DOHH2 (cell line): ENCODE measurements at regions not wholly inside any gene's neighbourhood (a gene's known extent, or its start where the extent isn't known, plus 50 kb on each side); places are given as distances from the start of the nearest gene placed in this dataset.
"Not testable (repeated sequence)": the region's sequence is repeated elsewhere in the genome, so short reads cannot be mapped to it uniquely, and the experiment has no call there.

Experiments used
- H3F3A ChIP-seq: fragments of 200-600 bp; sonication (generic), shearing (Covaris generic); 2 replicates; pipeline ENCODE4 v1.6.0; 2016; ENCODE audit warnings: antibody characterized with exemption, mild to moderate bottlenecking; ENCODE audit not compliant: control insufficient read depth, insufficient read depth
- H3K27ac ChIP-seq: fragments of 200-600 bp; sonication (generic); 2 replicates; pipeline ENCODE4 v1.5.1; 2014; ENCODE audit warnings: low read depth, mild to moderate bottlenecking, low read length, moderate library complexity
- H3K27me3 ChIP-seq: fragments of 200-600 bp; sonication (generic); 2 replicates; pipeline ENCODE4 v1.6.1; 2014; ENCODE audit warnings: mild to moderate bottlenecking, low read length, mixed read lengths; ENCODE audit not compliant: control insufficient read depth
- H3K36me3 ChIP-seq: fragments of 200-600 bp; sonication (generic); 2 replicates; pipeline ENCODE4 v1.6.1; 2014; ENCODE audit warnings: mild to moderate bottlenecking, low read length, moderate library complexity, mixed read lengths; ENCODE audit not compliant: control insufficient read depth
- H3K4me1 ChIP-seq: fragments of 200-600 bp; sonication (generic); 2 replicates; pipeline ENCODE4 v1.6.1; 2014; ENCODE audit warnings: mild to moderate bottlenecking, low read length, mixed read lengths; ENCODE audit not compliant: control insufficient read depth
- H3K4me2 ChIP-seq: fragments of 200-600 bp; sonication (generic); 2 replicates; pipeline ENCODE4 v1.6.0; 2014; ENCODE audit warnings: mild to moderate bottlenecking, low read length, moderate library complexity
- H3K4me3 ChIP-seq: fragments of 200-600 bp; sonication (generic); 2 replicates; pipeline ENCODE4 v1.5.1; 2014; ENCODE audit warnings: mild to moderate bottlenecking, low read length, mixed read lengths
- H3K79me2 ChIP-seq: fragments of 200-600 bp; sonication (generic); 2 replicates; pipeline ENCODE4 v1.6.1; 2014; ENCODE audit warnings: mild to moderate bottlenecking, low read length, mixed read lengths; ENCODE audit not compliant: control insufficient read depth
- H3K9me2 ChIP-seq: fragments of 200-600 bp; sonication (generic); replicated peaks from 2 replicates; pipeline ENCODE4 v1.6.1; 2014; ENCODE audit warnings: mild to moderate bottlenecking, low read length, mixed read lengths; ENCODE audit not compliant: control insufficient read depth
- H3K9me3 ChIP-seq: fragments of 200-600 bp; sonication (generic); 2 replicates; pipeline ENCODE4 v1.6.1; 2014; ENCODE audit warnings: antibody characterized with exemption, low read length, mixed read lengths; ENCODE audit not compliant: control insufficient read depth, insufficient read depth
- H4K20me1 ChIP-seq: fragments of 200-600 bp; sonication (generic); 2 replicates; pipeline ENCODE4 v1.6.0; 2014; ENCODE audit warnings: low read depth, mild to moderate bottlenecking, antibody characterized with exemption, low read length, moderate library complexity; ENCODE audit not compliant: control insufficient read depth, insufficient read depth
- CTCF ChIP-seq: fragments of 200-600 bp; sonication (generic); IDR thresholded peaks from one replicate; pipeline ENCODE4 v1.5.1; 2014; ENCODE audit warnings: antibody characterized with exemption, mild to moderate bottlenecking, low read depth, low read length; ENCODE audit not compliant: poor library complexity, severe bottlenecking
- EZH2phosphoT487 ChIP-seq: fragments of 200-600 bp; sonication (generic); IDR thresholded peaks from 2 replicates; pipeline ENCODE4 v1.6.1; 2017; ENCODE audit warnings: borderline replicate concordance, mild to moderate bottlenecking, antibody characterized with exemption, low read length, moderate library complexity, mixed read lengths

- TF ChIP-seq CTCF, result no peak
- TF ChIP-seq EZH2phosphoT487, result no peak
- no peaks in the 10 kb centered on the region for H3K9me2 ChIP-seq
These were observed 469.1 kb upstream of the MAP3K7 start for GRCh38 chr6:91055959-91056358.

GRCh38 chr6:91052473-91053450 is 465.9 kb upstream of the MAP3K7 start:
- not testable (repeated sequence) for H3K4me3 ChIP-seq, H3K36me3 ChIP-seq, H3K27me3 ChIP-seq, H4K20me1 ChIP-seq, H3K79me2 ChIP-seq, H3F3A ChIP-seq, H3K9me2 ChIP-seq, H3K4me2 ChIP-seq, H3K4me1 ChIP-seq, H3K27ac ChIP-seq, H3K9me3 ChIP-seq

More at GRCh38 chr6:91055959-91056358, 469.1 kb upstream of the MAP3K7 start:
- Histone ChIP-seq H4K20me1 (no peaks in the 10 kb centered on the region), H3K4me3 (no peak overlapping the region), H3K27me3 (no peaks in the 10 kb centered on the region), H3K79me2 (no peaks in the 10 kb centered on the region), H3K4me2 (no peak overlapping the region), H3K9me3 (no peaks in the 10 kb centered on the region), H3K27ac (no peak overlapping the region), H3K4me1 (no peaks in the 10 kb centered on the region), H3F3A (no peaks in the 10 kb centered on the region), H3K36me3 (no peaks in the 10 kb centered on the region)

- Histone ChIP-seq H3K4me3 (no peak overlapping the region), H3K9me2 (no peaks in the 10 kb centered on the region), H3F3A (no peaks in the 10 kb centered on the region), H3K27ac (no peak overlapping the region), H4K20me1 (no peaks in the 10 kb centered on the region), H3K9me3 (no peaks in the 10 kb centered on the region), H3K4me1 (no peaks in the 10 kb centered on the region), H3K79me2 (no peaks in the 10 kb centered on the region), H3K36me3 (no peaks in the 10 kb centered on the region), H3K4me2 (no peak overlapping the region), H3K27me3 (no peaks in the 10 kb centered on the region)
- TF ChIP-seq EZH2phosphoT487 (no peak), CTCF (no peak)
These were observed 458.3 kb upstream of the MAP3K7 start for GRCh38 chr6:91045161-91045560.

- no peaks in the 10 kb centered on the region for H3K9me3 ChIP-seq
- H4K20me1 ChIP-seq, result no peaks in the 10 kb centered on the region
- TF ChIP-seq EZH2phosphoT487 (no peak), CTCF (no peak)
- no peaks in the 10 kb centered on the region for H3F3A ChIP-seq
- no peaks in the 10 kb centered on the region for H3K4me1 ChIP-seq
- H3K4me3 ChIP-seq, result no peak overlapping the region
- no peaks in the 10 kb centered on the region for H3K79me2 ChIP-seq
- H3K9me2 ChIP-seq, result no peaks in the 10 kb centered on the region
- no peaks in the 10 kb centered on the region for H3K36me3 ChIP-seq
- no peak overlapping the region for H3K4me2 ChIP-seq
- no peaks in the 10 kb centered on the region for H3K27me3 ChIP-seq
- no peak overlapping the region for H3K27ac ChIP-seq
These were observed 456.9 kb upstream of the MAP3K7 start for GRCh38 chr6:91043751-91044150.
